HG03139 (cell line): ENCODE measurements at regions not wholly inside any gene's neighbourhood (a gene's known extent, or its start where the extent isn't known, plus 50 kb on each side); places are given as distances from the start of the nearest gene placed in this dataset.

ENCODE experiments used
- ATAC-seq: cut with Tn5 transposase; IDR thresholded peaks from one replicate; pipeline ENCODE4 v1.9.1; 2021; ENCODE audit not compliant: unreplicated experiment

DNA sequence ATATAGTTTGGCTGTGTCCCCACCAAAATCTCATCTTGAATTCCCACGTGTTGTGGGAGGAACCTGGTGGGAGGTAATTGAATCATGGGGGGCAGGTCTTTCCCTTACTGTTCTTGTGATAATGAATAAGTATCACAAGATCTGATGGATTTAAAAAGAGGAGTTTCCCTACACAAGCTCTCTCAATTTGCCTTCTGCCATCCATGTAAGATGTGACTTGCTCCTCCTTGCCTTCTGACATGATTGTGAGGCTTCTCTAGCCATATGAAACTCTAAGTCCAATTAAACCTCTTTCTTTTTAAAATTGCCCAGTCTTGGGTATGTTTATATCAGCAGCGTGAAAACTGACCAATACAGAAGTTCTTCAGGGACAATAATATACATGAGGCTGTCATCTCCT, 425.1 kb downstream of the PABPC4L start:
- no peak for ATAC-seq

DNA sequence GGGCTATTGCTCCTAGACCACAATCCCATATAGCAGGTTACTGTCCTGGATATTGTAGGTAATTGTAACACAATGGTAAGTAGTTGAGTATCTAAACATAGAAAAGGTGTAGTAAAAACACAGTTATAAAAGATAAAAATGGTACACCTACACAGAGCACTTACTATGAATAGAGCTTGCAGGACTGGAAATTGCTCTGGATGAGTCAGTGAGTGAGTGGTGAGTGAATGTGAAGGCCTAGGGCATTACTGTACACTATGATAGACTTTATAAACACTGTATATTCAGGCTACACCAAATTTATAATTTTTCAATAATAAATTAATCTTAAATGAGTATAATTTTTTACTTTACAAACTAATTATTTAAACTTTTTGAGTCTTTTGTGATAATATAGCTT, 425.7 kb downstream of the PABPC4L start:
- ATAC-seq = no peak

DNA sequence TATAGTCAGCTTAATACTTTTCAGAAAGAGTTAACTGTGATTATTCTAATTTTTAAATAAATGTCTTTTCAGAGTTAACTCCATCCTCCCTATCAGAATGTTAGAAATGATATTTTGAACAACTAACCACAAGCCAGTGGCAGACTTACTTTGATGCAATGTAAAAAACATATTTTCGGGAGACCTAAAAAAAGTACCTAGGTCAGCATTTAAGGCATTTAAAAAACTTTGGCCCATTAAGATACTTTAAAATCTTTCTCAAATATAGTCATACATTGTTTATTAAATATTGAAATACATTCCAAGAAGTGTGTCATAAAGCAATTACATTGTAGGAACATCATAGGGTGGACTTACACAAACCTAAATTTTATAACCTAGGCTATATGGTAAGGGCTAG, 426.1 kb downstream of the PABPC4L start:
- no peak for ATAC-seq

DNA sequence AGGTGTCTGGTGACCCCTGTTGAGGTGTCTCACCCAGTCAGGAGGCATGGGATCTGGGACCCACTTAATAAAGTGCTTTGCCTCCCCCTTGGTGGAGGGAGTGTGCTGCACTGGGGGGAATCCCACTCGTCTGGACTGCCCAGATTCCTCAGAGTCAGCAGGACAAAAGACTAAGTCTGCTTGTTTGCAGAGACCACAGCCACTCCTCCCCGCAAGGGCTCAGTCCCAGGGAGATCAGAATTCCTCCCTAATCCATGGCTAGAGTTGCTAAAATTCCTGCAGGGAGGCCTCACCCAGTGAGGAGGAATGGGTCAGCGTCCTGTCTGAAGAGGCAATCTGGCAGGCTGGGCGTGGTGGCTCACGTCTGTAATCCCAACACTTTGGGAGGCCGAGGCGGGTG, 442.2 kb downstream of the PABPC4L start:
- no peak for ATAC-seq

DNA sequence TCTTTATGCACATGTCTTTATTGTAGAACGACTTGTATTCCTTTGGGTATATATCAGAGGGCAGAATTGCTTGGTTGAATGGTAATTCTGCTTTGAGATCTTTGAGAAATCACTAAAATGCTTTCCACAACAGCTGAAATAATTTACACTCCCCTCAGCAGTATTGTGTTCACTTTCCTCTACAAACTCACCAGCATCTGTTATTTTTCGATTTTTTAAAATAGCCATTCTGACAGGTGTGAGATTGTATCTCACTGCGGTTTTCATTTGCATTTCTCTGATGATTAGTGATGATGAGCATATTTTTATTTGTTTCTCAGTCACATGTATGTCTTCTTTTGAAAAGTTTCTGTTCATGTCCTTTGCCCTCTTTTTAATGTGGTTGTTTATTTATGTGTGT, 459.8 kb downstream of the PABPC4L start:
- ATAC-seq = no peak

DNA sequence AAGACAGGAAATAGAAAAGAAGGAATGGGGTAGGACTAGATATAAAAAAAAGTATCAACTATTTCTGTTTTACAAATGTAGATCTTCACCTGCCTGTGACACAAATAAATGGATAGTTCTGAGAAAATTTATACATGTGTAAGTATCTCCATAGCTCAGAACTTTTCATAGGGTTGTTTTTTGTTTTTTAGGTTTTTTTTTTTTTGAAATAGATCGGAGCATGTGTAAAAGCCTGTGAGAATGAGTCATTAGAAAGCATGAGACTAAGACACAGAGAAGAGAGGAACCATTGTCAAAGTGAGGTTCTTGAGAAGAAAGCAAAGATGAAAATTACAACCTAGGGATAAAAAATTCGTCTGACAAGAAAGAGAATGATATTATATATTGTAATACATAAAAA, 481.6 kb downstream of the PABPC4L start:
- no peak for ATAC-seq

DNA sequence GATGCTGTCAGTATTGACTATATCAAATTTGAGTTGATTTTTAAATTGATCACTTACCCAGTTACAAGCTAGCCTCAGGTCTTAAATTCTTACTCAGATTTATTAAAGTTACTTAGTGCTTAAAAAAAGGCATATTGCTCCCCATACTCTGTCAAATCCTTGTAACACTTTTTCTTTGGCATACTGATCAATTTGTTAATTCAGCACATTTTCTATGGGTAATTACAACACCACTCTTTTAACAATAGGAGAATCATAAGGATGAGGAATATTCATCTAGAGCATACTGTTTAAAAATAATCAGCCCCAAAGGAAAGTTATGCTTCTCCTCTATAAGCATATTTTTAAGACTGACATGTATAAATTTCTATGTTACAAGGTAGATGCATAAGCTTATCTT, 482.5 kb downstream of the PABPC4L start:
- ATAC-seq = no peak

DNA sequence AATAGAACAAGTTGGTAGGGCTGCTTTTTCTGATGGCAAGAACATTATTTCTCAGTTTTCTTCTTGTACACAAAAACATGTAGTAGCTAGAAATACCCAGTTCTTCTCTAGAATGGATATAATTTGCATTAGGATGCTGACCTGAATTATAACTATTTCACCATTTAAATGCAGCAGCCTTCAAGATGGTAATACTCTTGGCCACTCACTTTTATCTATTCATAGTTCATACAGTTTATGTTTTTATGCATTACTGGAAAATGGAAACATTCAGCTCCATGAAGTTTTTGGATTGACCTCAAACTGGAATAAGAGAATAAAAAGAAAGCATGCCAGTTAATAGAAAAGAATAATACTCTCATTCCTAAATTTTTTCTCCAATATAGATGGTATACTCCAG, 487.4 kb downstream of the PABPC4L start:
- ATAC-seq = no peak

DNA sequence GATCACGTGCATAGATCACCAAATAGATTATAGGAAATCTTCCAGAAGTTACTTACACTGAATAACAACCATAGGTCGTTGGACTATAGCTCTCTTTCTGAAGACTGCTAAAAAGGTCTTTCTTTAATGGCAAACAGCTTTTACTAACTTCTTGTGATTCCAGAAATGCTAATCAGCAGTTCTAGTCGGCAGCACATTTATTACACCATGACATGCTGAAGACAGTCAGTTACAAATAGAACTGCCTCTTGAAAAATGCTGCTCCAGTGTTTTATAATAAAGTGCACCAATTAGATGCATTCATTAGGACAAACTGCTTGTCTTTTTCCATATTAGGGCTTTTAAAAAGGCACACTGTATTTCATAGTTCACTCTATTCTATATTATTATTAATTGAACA, 488.2 kb downstream of the PABPC4L start:
- ATAC-seq = no peak

DNA sequence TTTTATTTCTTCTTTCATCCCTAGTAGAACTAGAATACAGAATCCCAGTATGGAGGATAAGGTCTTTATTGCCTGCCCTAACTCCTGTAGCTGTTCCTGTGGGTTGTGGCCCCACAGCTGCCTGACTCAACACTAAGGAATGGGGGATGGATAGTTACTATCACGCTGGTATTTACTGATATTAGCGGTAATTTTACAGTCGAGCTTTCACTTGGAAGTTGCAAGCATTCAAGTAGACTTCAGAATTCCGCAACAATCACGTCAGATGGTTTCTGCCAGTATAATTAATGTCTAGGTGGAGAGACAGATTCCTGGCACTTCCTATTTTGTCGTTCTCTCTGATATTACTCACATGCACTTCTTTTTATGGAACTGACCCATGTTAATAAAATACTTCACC, 489.8 kb downstream of the PABPC4L start:
- ATAC-seq = no peak

DNA sequence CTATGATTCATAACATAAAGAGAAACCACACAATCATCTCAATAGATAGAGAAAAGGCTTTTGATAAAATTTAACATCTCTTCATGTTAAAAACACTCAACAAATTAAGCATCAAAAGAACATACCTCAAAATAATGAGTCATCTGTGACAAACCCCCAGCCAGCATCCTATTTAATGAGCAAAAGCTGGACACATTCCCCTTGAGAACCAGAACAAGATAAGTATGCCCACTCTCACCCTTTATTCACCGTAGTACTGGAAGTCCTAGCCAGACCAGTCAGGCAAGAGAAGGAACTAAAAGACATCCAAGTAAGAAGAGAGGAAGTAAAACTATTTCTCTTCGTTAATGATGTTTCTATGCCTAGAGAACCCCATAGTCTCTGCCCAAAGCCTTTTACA, 507.2 kb downstream of the PABPC4L start:
- ATAC-seq = no peak

DNA sequence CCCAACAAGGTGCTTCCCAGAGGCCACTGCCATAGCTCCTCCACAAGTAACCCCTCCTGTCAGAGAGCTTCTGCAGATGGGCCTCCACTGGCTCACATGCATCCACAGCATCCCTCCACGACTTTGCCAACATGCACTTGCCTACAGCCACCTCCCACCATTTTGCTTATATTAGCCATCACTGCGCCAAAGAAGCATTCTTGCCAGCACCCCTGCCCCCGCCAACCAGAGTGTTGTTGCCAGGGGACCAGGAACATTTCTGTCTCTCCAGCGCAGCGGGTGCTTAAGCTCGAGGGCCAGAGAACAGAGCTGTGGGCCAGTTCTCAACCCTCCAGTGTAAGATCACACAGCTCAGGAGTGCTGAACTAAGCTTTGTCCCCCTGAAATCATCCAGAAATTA, 517.6 kb downstream of the PABPC4L start:
- ATAC-seq = no peak

DNA sequence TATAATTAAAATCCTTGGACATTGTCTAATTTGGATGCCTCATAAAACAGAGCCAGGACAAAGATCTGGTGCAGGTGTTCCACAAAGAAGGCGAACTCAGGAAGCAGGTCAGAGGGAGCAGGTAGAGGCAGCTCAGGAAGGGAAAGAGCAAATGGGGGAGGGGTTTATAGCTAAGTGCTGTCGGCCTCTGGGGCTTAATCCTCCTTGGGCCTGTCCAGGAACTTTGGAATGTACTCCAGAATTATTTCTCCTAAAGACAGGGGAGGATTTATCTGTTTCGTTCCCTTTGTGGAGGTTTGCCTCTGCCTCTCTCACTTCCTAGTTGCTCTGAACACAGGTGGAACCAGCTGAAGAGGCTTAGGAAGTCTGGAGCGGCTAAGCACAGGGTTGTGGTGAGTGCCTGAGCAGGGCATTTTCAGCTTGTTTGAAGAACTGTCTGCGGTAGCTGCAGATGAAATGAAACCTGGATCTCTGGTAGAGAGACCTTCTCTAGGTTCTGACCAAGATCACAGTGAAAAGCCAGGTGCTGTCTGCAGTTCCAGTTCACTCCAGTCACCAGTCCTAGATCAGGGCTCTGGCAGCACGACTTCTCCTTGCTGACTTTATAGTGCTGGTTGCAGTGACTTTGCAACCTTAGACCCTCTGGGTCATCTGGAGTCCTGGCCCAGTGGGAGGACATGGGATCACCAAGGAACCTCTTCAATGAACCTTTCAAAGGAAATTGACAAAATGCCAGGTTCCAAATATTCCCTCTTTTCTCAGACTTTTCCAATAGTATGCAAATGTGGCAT, 519.2 kb downstream of the PCDH10 start:
- ATAC-seq = no peak

DNA sequence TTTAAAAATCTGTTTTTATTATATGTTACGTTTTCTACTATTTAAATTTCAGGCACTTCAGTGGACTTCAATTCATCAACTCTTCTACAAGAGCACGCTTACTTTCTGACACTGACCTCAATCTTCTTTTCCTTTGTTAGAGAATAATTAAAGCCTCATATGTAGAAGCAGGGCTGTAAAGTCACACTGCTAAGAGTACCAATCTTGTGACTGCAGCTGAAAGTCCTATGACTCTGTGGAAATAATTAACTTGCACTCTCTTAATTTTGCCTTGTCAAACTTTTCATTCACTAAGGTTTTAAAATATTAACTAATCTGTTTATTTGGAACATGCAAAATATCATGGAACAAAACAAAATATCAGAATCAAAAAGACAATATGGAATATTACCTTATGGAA, 498.1 kb downstream of the PCDH10 start:
- ATAC-seq = no peak

DNA sequence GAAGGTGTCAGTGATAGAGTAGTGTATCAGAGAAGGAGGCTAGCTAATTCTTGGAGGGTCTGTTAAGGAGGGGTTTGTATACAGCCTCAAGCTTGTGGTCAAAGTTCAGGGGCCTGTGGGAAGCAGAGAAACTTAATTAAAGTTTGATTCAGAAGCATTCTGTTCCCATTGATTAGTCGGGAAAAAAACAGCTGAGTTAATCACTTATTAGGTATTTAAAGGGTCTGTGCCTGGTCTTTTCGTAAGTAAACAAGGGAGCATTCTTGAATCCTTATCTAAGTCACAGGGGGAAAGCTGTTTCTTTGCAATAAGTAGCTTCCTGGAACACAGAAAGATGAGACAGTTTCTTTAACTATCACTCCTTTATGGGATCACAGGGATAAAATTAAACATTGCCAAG, 492.1 kb downstream of the PCDH10 start:
- ATAC-seq = no peak

DNA sequence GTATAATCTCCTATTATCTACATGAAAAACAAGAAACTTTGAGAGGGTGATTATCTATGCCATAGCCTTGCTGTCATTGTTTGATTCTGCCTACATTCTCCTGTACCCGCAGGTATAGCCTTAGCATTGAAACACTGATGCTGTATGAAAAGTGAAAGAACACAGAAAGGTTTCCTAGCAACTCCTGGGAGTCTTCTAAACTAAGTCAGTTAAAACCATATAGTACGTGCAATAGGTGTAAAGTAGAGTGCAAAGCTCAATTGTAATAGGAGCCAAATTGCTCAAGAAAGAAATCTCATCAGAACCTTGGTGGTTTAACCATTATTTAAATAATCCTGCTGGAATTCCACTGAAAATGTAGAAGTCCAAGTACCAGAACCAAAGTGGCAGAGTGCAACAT, 489.7 kb downstream of the PCDH10 start:
- ATAC-seq = no peak

DNA sequence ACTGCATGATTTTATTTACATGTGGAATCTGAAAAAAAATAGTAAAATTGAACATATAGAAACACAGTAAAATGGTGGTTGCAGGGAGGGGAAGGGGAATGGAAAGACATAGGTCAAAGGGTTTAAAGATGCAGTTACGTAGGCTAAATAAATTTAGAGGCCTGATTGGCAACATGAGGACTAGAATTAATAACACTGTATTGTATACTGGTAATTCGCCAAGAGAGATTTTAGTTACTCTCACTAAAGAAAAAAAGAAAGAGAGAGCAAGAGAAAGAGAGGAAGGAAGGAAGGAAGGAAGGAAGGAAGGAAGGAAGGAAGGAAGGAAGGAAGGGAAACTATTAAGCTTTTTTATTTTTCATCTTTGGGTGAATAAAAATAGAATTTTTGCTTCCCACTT, 488.1 kb downstream of the PCDH10 start:
- no peak for ATAC-seq

DNA sequence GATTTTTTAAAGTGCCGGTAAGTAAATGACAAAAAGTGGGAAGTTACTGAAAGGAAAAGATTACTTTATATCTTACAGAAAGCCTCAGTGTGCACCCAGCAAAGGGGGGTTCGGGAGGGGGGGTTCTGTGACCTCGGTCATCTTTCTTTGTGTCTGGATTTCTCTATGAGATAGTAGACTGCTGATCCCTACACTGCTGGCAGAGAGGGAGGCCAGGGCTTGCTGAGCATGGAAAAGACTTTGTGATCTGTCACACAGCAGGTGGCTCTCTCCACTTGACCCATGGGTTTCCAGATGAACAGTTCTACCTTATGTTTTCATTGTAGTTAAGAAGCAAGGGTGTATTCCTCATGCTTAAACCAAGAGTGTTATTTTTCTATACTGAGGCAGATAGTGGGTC, 475.6 kb downstream of the PCDH10 start:
- no peak for ATAC-seq

DNA sequence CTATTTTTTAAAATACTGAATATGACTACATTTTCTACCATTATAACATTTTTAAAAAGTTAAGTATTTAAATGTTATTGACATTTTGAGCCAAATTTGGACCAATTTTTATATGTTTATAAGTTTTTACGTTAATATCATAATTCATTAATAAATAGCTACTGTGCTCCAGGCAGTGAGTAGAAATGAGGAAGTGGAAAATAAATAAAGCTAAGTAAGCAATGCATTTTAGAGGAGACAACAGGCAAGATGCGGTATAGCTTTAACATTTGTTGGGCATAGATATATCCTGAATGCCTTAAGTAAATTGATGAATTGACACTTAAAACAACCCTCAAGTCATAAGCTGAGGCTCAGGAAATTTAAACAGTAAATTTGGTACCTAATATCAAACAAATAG, 474.8 kb downstream of the PCDH10 start:
- ATAC-seq = no peak

DNA sequence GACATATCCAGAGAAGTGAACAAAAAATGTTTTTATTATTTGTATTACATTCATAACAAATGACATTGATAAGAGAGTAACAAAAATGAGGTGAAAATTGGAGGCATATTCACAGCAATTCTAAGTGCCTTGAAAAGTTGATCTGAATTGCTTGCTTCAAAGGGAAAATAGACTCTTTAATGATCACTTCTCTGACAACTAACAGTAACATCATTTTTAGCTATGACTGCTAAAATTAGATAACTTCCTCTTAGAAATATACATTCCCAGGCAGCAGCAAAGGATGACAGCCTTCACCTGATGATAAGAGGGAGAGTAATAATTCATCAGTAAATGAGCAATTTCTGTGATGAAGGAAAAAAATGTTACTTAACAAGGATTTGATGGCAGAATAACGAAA, 472.5 kb downstream of the PCDH10 start:
- no peak for ATAC-seq

DNA sequence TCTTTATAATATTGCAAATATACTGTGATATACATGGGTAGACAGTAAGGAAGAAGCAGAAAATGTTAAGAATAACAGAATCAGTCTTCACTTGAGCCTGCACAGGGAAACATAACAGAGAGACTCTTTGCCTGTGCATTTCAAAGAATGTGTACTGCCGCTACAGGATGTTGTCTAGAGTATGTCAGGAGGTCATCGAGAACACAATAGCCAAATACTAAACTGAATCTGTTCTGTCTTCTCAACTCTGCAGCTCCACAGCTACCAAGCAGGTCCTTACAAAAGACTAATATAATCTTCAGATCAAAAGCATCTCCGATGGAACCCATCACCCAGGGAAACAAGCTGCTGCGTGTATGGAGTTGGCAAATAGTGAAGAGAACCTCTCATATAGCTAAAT, 471.5 kb downstream of the PCDH10 start:
- ATAC-seq = no peak

DNA sequence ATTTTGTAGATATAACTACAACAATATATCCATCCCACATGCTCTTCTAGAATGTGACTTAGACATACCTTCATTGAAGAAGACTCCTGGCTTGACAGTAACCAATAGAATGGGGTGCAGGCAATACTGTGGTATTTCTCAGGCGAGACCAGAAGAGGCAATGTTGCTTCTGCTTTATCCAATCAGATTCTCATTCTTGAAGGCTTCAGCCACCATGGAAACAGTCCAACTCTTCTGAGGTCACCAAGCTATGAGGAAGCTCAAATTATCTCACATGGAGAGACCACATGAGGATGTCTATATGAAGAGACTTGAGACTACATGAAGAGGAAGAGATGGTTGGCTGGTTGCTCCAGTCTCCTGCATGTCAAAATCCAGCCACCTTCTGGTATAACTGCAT, 469.9 kb downstream of the PCDH10 start:
- ATAC-seq = no peak

DNA sequence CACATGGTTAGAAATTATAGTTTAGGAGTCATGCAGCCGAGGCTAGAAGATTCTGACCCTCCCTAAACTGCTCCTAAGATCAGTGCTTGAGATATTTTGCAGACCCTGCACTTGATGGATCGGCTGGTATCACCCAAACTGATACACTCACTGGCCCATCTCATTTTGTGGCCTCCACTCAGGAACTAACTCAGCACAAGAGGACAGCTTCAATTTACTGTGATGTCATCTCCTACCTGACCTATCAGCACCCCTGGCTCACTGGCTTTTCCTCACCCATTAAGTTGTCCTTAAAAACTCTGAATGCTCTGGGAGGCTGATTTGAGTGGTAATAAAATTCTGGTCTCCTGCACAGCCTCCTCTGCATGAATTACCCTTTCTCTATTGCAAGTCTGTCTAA, 450.9 kb downstream of the PCDH10 start:
- ATAC-seq = no peak
